Fibroblast of villous mesenchyme (primary cell): ENCODE measurements at regions not wholly inside any gene's neighbourhood (a gene's known extent, or its start where the extent isn't known, plus 50 kb on each side); places are given as distances from the start of the nearest gene placed in this dataset.

Experiments used
- DNase-seq: peaks from one replicate; pipeline ENCODE4 v3.0.0-alpha.2; 2010; ENCODE audit warnings: low read depth
- H3K4me3 ChIP-seq: 2 replicates; pipeline ENCODE4 v1.5.1; 2011; ENCODE audit warnings: low read depth, mild to moderate bottlenecking, low read length
- CTCF ChIP-seq: IDR thresholded peaks from 2 replicates; pipeline ENCODE4 v1.5.1; 2012; ENCODE audit warnings: low read depth, mild to moderate bottlenecking, low read length; ENCODE audit not compliant: insufficient read depth

- no peak overlapping the region for H3K4me3 ChIP-seq
- TF ChIP-seq CTCF = no peak
- no peak for DNase-seq
These were observed 595.7 kb upstream of the KLF4 start for GRCh38 chr9:108085294-108085693.

- TF ChIP-seq CTCF = no peak
- no peak overlapping the region for H3K4me3 ChIP-seq
- DNase-seq = no peak
These were observed 594.3 kb upstream of the KLF4 start for GRCh38 chr9:108083796-108084352.

- DNase-seq = no peak
- no peak overlapping the region for H3K4me3 ChIP-seq
- no peak for TF ChIP-seq CTCF
These were observed 593.7 kb upstream of the KLF4 start for GRCh38 chr9:108083160-108083750.

GRCh38 chr9:108081112-108081511, 591.5 kb upstream of the KLF4 start:
- no peak for DNase-seq
- TF ChIP-seq CTCF = no peak
- no peak overlapping the region for H3K4me3 ChIP-seq

GRCh38 chr9:108080285-108080684, 590.7 kb upstream of the KLF4 start:
- no peak for TF ChIP-seq CTCF
- no peak for DNase-seq
- no peak overlapping the region for H3K4me3 ChIP-seq

GRCh38 chr9:108078811-108079210, 589.2 kb upstream of the KLF4 start:
- no peak for TF ChIP-seq CTCF
- no peak for DNase-seq
- no peak overlapping the region for H3K4me3 ChIP-seq

GRCh38 chr9:108078375-108078774, 588.8 kb upstream of the KLF4 start:
- H3K4me3 ChIP-seq = no peak overlapping the region
- TF ChIP-seq CTCF = no peak
- DNase-seq = no peak
